Spleen (tissue), 11 donors: ENCODE measurements at regions not wholly inside any gene's neighbourhood (a gene's known extent, or its start where the extent isn't known, plus 50 kb on each side); places are given as distances from the start of the nearest gene placed in this dataset.

Experiments
- DNase-seq: peaks from one replicate; pipeline ENCODE4 v3.0.0-alpha.2; 2020
- H3K27ac ChIP-seq, 8 donors: fragments of 200-600 bp; sonication (generic) in 7 of 8; 1 replicate in 4 of 8; 2 replicates in 4 of 8; pipeline versions ENCODE4 v1.5.0 to v1.8.0; 2016 to 2021; ENCODE audit warnings: inconsistent platforms in 4 of 8, mild to moderate bottlenecking in 4 of 8, moderate library complexity in 1 of 8
- H3K27me3 ChIP-seq, 7 donors: fragments of 200-600 bp; sonication (generic) in 6 of 7; replicated peaks in 1 of 7; 1 replicate in 4 of 7; 2 replicates in 3 of 7; pipeline versions ENCODE4 v1.5.0 to v1.8.0; 2016 to 2021; ENCODE audit warnings: inconsistent platforms in 3 of 7, mild to moderate bottlenecking in 1 of 7
- H3K36me3 ChIP-seq, 6 donors: fragments of 200-600 bp; sonication (generic) in 5 of 6; 1 replicate in 4 of 6; 2 replicates in 2 of 6; pipeline versions ENCODE4 v1.5.0 to v1.8.0; 2016 to 2021; ENCODE audit warnings: inconsistent platforms in 2 of 6
- H3K4me1 ChIP-seq, 6 donors: fragments of 200-600 bp; sonication (generic) in 5 of 6; 1 replicate in 3 of 6; 2 replicates in 3 of 6; pipeline versions ENCODE4 v1.5.0 to v1.8.0; 2016 to 2021; ENCODE audit warnings: inconsistent platforms in 3 of 6
- H3K4me3 ChIP-seq, 8 donors: fragments of 200-600 bp; sonication (generic) in 7 of 8; 1 replicate in 4 of 8; 2 replicates in 4 of 8; pipeline versions ENCODE4 v1.5.0 to v1.8.0; 2016 to 2021; ENCODE audit warnings: inconsistent platforms in 4 of 8, mild to moderate bottlenecking in 4 of 8, moderate library complexity in 2 of 8
- H3K9me3 ChIP-seq, 8 donors: fragments of 200-600 bp; sonication (generic) in 7 of 8; 1 replicate in 4 of 8; 2 replicates in 4 of 8; pipeline versions ENCODE4 v1.5.0 to v1.8.0; 2016 to 2021; ENCODE audit warnings: inconsistent platforms in 4 of 8
- POLR2A ChIP-seq, 3 donors: fragments of 450-650 bp; IDR thresholded peaks; one replicate each; pipeline ENCODE4 v1.5.1; 2017; ENCODE audit warnings: antibody characterized with exemption in 3 of 3, mild to moderate bottlenecking in 1 of 3
- POLR2AphosphoS5 ChIP-seq, 3 donors: sonication (generic); formaldehyde crosslinking; IDR thresholded peaks; one replicate each; pipeline ENCODE4 v1.5.1; 2017; ENCODE audit warnings: antibody characterized with exemption in 3 of 3
- WGBS, 5 donors: extraction: QIAGEN DNeasy Blood & Tissue Kit in 3 of 5; methylation state at CpG; one replicate each; pipeline versions ENCODE4 v1.1.5 to v1.1.7; 2013 to 2018; 5-methylcytosine and 5-hydroxymethylcytosine counted together
- intact Hi-C: fragments of 100-400 bp; cut with DNase I; formaldehyde crosslinking; loops from one replicate; pipeline ENCODE4 v1.15.0; 2023; ENCODE audit warnings: low total_unique reads
- TF ChIP-seq, protein P1 (sequence below), 11 experiments: fragments of 200-600 bp in 7 of 11; fragments of 450-650 bp in 4 of 11; sonication (generic) in 4 of 11; IDR thresholded peaks in 8 of 11; conservative IDR thresholded peaks in 3 of 11; 1 replicate in 7 of 11; 2 replicates in 4 of 11; pipeline versions ENCODE4 v1.4.0 to v1.8.0; 2016 to 2021; ENCODE audit warnings: antibody characterized with exemption in 11 of 11, inconsistent platforms in 4 of 11, mild to moderate bottlenecking in 1 of 11
- donor health status: healthy with polysubstance abuse.
- donor health status: DM: no; HTN: no; CAD: no; lungs with moderate emphysema.
- donor health status: DM: no; HTN: no; CAD: no.
- donor health status: Bipolar disorder and iron deficiency.
- donor health status: healthy.
- donor health status: DM: no; HTN: no; CAD: no.
- donor health status: DM: yes; HTN: yes; CAD: no.

DNA sequence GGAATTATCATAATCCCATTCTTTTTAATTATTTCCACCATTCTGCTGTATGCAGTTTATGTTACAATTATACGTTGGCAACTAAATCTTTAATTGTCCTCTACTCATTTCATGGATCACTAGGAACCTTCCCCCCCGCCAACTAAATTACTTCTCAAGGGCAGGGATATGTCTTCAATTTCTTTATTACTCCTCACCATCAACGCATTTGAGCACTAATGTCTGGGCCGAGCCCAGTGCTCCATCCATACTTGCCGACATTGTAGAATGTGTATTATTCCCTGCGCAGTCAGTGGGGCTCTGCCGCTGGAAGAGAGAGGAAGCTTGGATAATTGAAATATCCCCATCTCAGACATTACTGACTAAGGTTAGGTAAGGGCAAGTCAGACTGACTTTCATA is 236.4 kb upstream of the AJAP1 start:
- DNase-seq, result no peak
- intact Hi-C loops, result no loop called here
- no peaks in the 10 kb centered on the region for H3K36me3 ChIP-seq
- TF ChIP-seq, protein P1, sequence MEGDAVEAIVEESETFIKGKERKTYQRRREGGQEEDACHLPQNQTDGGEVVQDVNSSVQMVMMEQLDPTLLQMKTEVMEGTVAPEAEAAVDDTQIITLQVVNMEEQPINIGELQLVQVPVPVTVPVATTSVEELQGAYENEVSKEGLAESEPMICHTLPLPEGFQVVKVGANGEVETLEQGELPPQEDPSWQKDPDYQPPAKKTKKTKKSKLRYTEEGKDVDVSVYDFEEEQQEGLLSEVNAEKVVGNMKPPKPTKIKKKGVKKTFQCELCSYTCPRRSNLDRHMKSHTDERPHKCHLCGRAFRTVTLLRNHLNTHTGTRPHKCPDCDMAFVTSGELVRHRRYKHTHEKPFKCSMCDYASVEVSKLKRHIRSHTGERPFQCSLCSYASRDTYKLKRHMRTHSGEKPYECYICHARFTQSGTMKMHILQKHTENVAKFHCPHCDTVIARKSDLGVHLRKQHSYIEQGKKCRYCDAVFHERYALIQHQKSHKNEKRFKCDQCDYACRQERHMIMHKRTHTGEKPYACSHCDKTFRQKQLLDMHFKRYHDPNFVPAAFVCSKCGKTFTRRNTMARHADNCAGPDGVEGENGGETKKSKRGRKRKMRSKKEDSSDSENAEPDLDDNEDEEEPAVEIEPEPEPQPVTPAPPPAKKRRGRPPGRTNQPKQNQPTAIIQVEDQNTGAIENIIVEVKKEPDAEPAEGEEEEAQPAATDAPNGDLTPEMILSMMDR (IDR thresholded peaks at IDR 0.05 in 8 of 11, conservative IDR thresholded peaks at IDR 0.05 in 3 of 11), result no peak
- TF ChIP-seq POLR2AphosphoS5 (IDR thresholded peaks at IDR 0.05), result no peak
- no peaks in the 10 kb centered on the region for H3K4me1 ChIP-seq
- peaks cover 0 to 21% (median 0%) of the 10 kb centered on the region in 7 donors for H3K27me3 ChIP-seq
- H3K9me3 ChIP-seq, result peaks cover 0 to 48% (median 25%) of the 10 kb centered on the region in 8 donors
- 90 to 95% (median 92%) methylated on average over 7 of the region's 7 CpGs for WGBS, 5 donors
- H3K27ac ChIP-seq, result no peak overlapping the region
- H3K4me3 ChIP-seq, result no peak overlapping the region

DNA sequence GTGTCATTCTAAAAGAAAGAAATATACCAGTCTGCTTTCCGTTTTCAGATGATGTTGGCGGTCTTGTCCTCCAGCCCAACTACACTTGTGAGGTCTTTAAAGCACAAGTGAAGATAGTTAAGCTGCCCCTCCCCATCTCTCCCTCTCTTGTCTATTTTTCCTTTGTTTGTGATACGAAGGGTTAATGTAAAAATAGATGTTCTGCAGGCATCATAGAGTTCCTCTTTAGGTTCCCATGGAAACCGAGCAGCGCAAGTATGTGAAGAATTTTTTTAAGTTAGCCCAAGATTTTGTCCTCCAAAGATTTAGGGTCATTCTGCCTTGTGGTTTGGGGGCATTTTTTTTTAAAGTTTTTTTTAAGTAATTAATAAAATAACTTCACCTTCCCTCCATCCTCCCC is 232.4 kb upstream of the AJAP1 start:
- TF ChIP-seq POLR2A (IDR thresholded peaks at IDR 0.05) (no peak), POLR2AphosphoS5 (IDR thresholded peaks at IDR 0.05) (no peak)
- TF ChIP-seq, protein P1 (IDR thresholded peaks at IDR 0.05 in 8 of 11, conservative IDR thresholded peaks at IDR 0.05 in 3 of 11), result no peak
- H3K27me3 ChIP-seq, result peaks cover 0 to 18% (median 0%) of the 10 kb centered on the region in 7 donors
- DNase-seq, result no peak
- intact Hi-C loops, result no loop called here
- 36 to 44% (median 39%) methylated on average over 5 of the region's 5 CpGs for WGBS, 5 donors
- H3K36me3 ChIP-seq, result no peaks in the 10 kb centered on the region
- no peak overlapping the region for H3K4me3 ChIP-seq
- H3K4me1 ChIP-seq, result no peaks in the 10 kb centered on the region
- H3K9me3 ChIP-seq, result peaks cover 0 to 40% (median 15%) of the 10 kb centered on the region in 8 donors
- peak overlapping the region in 5 of 8 donors; percentile 17 to 44 (median 40) for H3K27ac ChIP-seq

DNA sequence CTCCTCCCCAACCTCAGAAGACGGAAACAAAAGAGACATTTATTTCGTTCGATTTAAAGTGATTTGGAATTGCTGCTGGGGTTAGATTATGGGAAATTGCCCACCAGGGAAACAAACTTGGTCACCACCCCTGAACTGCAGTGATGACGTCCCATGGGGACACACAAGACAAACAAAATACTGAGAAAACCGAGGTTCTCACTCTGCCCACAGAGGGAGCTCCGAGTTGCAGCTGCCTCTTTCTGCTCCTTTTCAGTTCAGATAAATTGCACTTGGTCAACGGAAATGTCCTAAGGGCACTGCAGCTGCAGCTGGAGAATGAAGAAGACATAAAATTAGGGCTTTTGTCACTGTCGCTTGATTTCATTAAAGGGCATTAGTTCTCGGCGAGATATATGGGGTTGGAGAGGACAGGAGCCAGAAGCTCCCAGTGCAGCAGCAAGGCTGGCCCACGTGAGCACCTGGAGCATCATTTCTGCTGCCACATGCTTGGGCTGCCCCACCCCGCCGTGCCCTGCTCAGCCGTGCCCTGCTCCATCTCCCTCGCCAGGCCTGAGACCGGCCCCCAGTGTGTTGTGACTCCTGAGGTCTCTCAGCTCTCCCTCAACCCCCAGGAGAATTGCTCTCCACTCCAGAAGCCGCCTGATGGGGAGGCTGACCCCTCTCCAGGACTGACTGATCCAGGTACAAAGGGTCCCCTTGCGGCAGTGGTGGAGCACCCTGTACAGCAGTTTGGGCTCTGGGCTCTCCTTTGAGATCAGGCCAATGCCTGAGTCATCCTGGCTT is 231.7 kb upstream of the AJAP1 start:
- TF ChIP-seq POLR2A (IDR thresholded peaks at IDR 0.05) (no peak), POLR2AphosphoS5 (IDR thresholded peaks at IDR 0.05) (no peak)
- TF ChIP-seq, protein P1 (IDR thresholded peaks at IDR 0.05 in 8 of 11, conservative IDR thresholded peaks at IDR 0.05 in 3 of 11), result peak in 1 of 11 experiments; percentile 9
- H3K4me1 ChIP-seq, result no peaks in the 10 kb centered on the region
- intact Hi-C loops, result no loop called here
- DNase-seq, result no peak
- peaks cover 0 to 13% (median 0%) of the 10 kb centered on the region in 7 donors for H3K27me3 ChIP-seq
- H3K27ac ChIP-seq, result peak overlapping the region in 6 of 8 donors; percentile 17 to 46 (median 38)
- WGBS, 5 donors, result 50 to 69% (median 63%) methylated on average over 16 to 18 of the region's 18 CpGs
- H3K4me3 ChIP-seq, result no peak overlapping the region
- peaks cover 0 to 40% (median 15%) of the 10 kb centered on the region in 8 donors for H3K9me3 ChIP-seq
- no peaks in the 10 kb centered on the region for H3K36me3 ChIP-seq

DNA sequence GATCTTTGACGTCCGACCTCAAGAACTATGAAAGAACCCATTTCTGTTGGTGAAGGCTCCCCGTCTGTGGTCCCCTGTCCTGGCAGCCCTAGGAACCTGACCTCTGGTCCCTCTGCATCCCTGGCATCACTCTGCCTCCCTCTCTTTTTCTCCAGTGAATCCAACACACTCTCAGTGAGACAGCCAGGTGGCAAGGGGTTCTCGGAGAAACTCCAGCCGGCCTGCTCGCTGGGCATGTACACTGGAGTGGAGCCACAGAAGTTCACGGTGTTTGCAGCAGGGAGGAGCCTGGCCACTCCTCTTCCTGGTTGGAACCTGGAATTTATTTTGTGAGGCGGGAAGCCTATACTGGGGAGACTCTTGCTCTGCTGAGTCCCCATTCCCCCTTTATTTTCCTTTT is 230.2 kb upstream of the AJAP1 start:
- TF ChIP-seq, protein P1 (IDR thresholded peaks at IDR 0.05 in 8 of 11, conservative IDR thresholded peaks at IDR 0.05 in 3 of 11), result no peak
- no peak for TF ChIP-seq POLR2AphosphoS5 (IDR thresholded peaks at IDR 0.05)
- no peak for TF ChIP-seq POLR2A (IDR thresholded peaks at IDR 0.05)
- WGBS, 5 donors, result 84 to 92% (median 89%) methylated on average over 8 of the region's 8 CpGs
- H3K4me1 ChIP-seq, result no peaks in the 10 kb centered on the region
- H3K27ac ChIP-seq, result no peak overlapping the region
- peaks cover 0 to 13% (median 0%) of the 10 kb centered on the region in 7 donors for H3K27me3 ChIP-seq
- peaks cover 0 to 29% (median 13%) of the 10 kb centered on the region in 8 donors for H3K9me3 ChIP-seq
- H3K4me3 ChIP-seq, result no peak overlapping the region
- no peaks in the 10 kb centered on the region for H3K36me3 ChIP-seq
- no peak for DNase-seq
- intact Hi-C loops, result no loop called here
